ENCODE measurements at regions not wholly inside any gene's neighbourhood (a gene's known extent, or its start where the extent isn't known, plus 50 kb on each side); places are given as distances from the start of the nearest gene placed in this dataset.

GRCh38 chr15:98383571-98383970 is 264.8 kb upstream of the IGF1R start:
- TF ChIP-seq CTCF (IDR thresholded peaks at IDR 0.05) (no peak), POLR2A (IDR thresholded peaks at IDR 0.05) (no peak)
